Body of pancreas (tissue), 4 donors: ENCODE measurements at regions not wholly inside any gene's neighbourhood (a gene's known extent, or its start where the extent isn't known, plus 50 kb on each side); places are given as distances from the start of the nearest gene placed in this dataset.

Experiments
- ATAC-seq: fragments of 150-250 bp; one replicate; pipeline ENCODE4 v1.9.1; 2016
- DNase-seq, 4 donors: peaks; one replicate each; pipeline ENCODE4 v3.0.0-alpha.2; 2019
- H3K27ac ChIP-seq, 4 donors: fragments of 200-600 bp; sonication (generic); 1 replicate in 3 of 4; 2 replicates in 1 of 4; pipeline versions ENCODE4 v1.5.1 to v1.6.1; 2016 to 2019; ENCODE audit warnings: mild to moderate bottlenecking in 1 of 4, mixed read lengths in 1 of 4, moderate library complexity in 1 of 4
- H3K27me3 ChIP-seq, 2 donors: fragments of 200-600 bp; sonication (generic); one replicate each; pipeline ENCODE4 v1.6.0; 2016; ENCODE audit warnings: mild to moderate bottlenecking in 1 of 2
- H3K36me3 ChIP-seq, 2 donors: fragments of 200-600 bp; sonication (generic); replicated peaks in 1 of 2; 2 replicates each; pipeline ENCODE4 v1.5.1; 2016; ENCODE audit warnings: low read depth in 2 of 2; ENCODE audit not compliant: insufficient read depth in 1 of 2
- H3K4me1 ChIP-seq: fragments of 200-600 bp; sonication (generic); one replicate; pipeline ENCODE4 v1.6.0; 2016
- H3K4me3 ChIP-seq, 2 donors: fragments of 200-600 bp; sonication (generic); 1 replicate in 1 of 2; 2 replicates in 1 of 2; pipeline ENCODE4 v1.5.1; 2016 to 2019
- H3K9me3 ChIP-seq, 3 donors: fragments of 200-600 bp; sonication (generic); 1 replicate in 2 of 3; 2 replicates in 1 of 3; pipeline ENCODE4 v1.5.1; 2016
- CTCF ChIP-seq, 7 experiments: fragments of 450-650 bp in 4 of 7; fragments of 200-600 bp in 3 of 7; sonication (generic) in 3 of 7; IDR thresholded peaks; one replicate each; pipeline ENCODE4 v1.5.1; 2016 to 2019; ENCODE audit warnings: antibody characterized with exemption in 7 of 7
- POLR2A ChIP-seq, 3 donors: fragments of 450-650 bp; IDR thresholded peaks; one replicate each; pipeline ENCODE4 v1.6.1; 2016; ENCODE audit warnings: antibody characterized with exemption in 3 of 3, mild to moderate bottlenecking in 2 of 3
- WGBS, 2 donors: methylation state at CpG; one replicate each; pipeline ENCODE4 v1.1.5; 2017; 5-methylcytosine and 5-hydroxymethylcytosine counted together
- intact Hi-C: fragments of 100-400 bp; cut with DNase I; formaldehyde crosslinking; loops from one replicate; pipeline ENCODE4 v1.15.1; 2023

GRCh38 chr9:107547303-107547702 is 57.7 kb upstream of the KLF4 start:
- Histone ChIP-seq H3K27ac (peak overlapping the region in 1 of 4 donors; percentile 43), H3K9me3 (no peaks in the 10 kb centered on the region), H3K4me3 (no peak overlapping the region), H3K27me3 (no peaks in the 10 kb centered on the region), H3K4me1 (peaks cover 37% of the 10 kb centered on the region), H3K36me3 (no peaks in the 10 kb centered on the region)
- WGBS, 2 donors, result 49 to 57% methylated on average over 2 of the region's 2 CpGs
- intact Hi-C loops, result no loop called here
- ATAC-seq (no peak), DNase-seq (no peak)
- TF ChIP-seq CTCF (IDR thresholded peaks at IDR 0.05) (no peak), POLR2A (IDR thresholded peaks at IDR 0.05) (no peak)

DNA sequence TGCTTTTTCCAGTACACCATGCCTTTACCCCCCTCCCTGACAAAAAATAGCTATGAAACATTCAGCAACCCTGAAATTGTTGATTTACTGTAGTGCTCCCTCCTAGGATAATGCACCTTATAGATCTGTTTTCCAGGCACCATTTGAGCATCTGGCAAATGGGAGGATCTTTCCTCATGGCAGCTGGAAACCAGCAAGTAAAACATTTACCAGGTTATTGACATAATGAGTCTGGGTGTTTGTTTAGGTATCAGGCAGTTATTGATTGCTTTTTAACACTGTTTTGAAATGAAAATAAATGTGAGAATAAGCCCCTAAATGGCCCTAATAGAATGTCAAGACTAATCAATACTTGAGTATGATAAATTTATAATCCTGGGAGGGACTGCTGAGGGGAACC is 57.3 kb upstream of the KLF4 start:
- H3K4me3 ChIP-seq, result no peak overlapping the region
- no peaks in the 10 kb centered on the region for H3K36me3 ChIP-seq
- DNase-seq (peak; percentile 26 to 42 (median 34)), ATAC-seq (peak; percentile 88)
- peaks cover 37% of the 10 kb centered on the region for H3K4me1 ChIP-seq
- no peak for TF ChIP-seq POLR2A (IDR thresholded peaks at IDR 0.05)
- no peak for TF ChIP-seq CTCF (IDR thresholded peaks at IDR 0.05)
- peak overlapping the region in 1 of 4 donors; percentile 43 for H3K27ac ChIP-seq
- no peaks in the 10 kb centered on the region for H3K9me3 ChIP-seq
- no peaks in the 10 kb centered on the region for H3K27me3 ChIP-seq
- intact Hi-C loops, result no loop called here

- H3K4me1 ChIP-seq, result peaks cover 37% of the 10 kb centered on the region
- no peaks in the 10 kb centered on the region for H3K27me3 ChIP-seq
- H3K9me3 ChIP-seq, result no peaks in the 10 kb centered on the region
- ATAC-seq, result no peak
- H3K4me3 ChIP-seq, result no peak overlapping the region
- no peak for DNase-seq
- intact Hi-C loops, result no loop called here
- WGBS, 2 donors, result 50 to 55% methylated on average over 3 of the region's 3 CpGs
- no peak for TF ChIP-seq POLR2A (IDR thresholded peaks at IDR 0.05)
- no peak for TF ChIP-seq CTCF (IDR thresholded peaks at IDR 0.05)
- H3K36me3 ChIP-seq, result no peaks in the 10 kb centered on the region
- H3K27ac ChIP-seq, result no peak overlapping the region
Observed at GRCh38 chr9:107545036-107545435, 55.5 kb upstream of the KLF4 start.

DNA sequence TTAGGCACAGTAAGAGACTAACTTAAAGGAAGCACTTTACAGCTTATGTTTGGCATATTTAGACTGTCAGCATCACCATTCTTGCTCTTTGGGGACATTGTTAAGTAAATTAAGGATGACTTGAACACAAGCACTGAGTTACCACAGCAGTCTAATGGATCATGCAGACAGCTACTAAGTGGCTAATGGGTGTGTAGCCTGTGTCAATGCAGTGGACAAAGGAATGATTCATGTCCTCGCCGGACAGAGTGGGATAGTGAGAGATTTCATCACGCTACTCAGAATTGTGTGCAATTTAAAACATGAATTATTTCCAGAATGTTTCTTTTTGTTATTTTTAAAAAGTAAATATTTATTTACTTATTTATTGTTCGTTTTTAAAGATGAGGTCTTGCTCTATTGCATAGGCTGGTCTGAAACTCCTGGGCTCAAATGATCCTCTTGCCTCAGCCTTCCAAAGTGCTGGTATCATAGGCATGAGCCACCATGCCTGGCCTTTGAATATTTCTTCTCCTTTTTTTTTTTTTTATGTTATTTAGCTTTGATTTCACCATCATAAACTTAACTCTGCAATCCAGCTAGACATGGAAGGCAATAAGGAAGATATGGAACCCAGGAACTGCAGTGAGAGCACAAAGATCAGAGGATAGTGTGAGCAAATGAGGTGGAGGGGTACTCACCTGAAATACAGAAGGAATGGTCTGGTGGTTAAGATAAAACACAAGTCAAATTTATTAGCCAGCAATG is 53.0 kb upstream of the KLF4 start:
- H3K4me1 ChIP-seq, result peaks cover 19% of the 10 kb centered on the region
- WGBS, 2 donors, result 79 to 84% methylated on average over 4 of the region's 4 CpGs
- no peak overlapping the region for H3K27ac ChIP-seq
- no peak for DNase-seq
- ATAC-seq, result no peak
- no peaks in the 10 kb centered on the region for H3K36me3 ChIP-seq
- peaks cover 0 to 6% of the 10 kb centered on the region in 2 donors for H3K27me3 ChIP-seq
- no peak overlapping the region for H3K4me3 ChIP-seq
- intact Hi-C loops, result no loop called here
- no peaks in the 10 kb centered on the region for H3K9me3 ChIP-seq
- TF ChIP-seq POLR2A (IDR thresholded peaks at IDR 0.05) (no peak), CTCF (IDR thresholded peaks at IDR 0.05) (no peak)

- TF ChIP-seq CTCF (IDR thresholded peaks at IDR 0.05) (no peak), POLR2A (IDR thresholded peaks at IDR 0.05) (no peak)
- 81 to 83% methylated on average over 2 of the region's 2 CpGs for WGBS, 2 donors
- peaks cover 0 to 6% of the 10 kb centered on the region in 2 donors for H3K27me3 ChIP-seq
- H3K4me3 ChIP-seq, result no peak overlapping the region
- ATAC-seq, result no peak
- intact Hi-C loops, result no loop called here
- peaks cover 8% of the 10 kb centered on the region for H3K4me1 ChIP-seq
- DNase-seq, result no peak
- H3K27ac ChIP-seq, result no peak overlapping the region
- no peaks in the 10 kb centered on the region for H3K9me3 ChIP-seq
- no peaks in the 10 kb centered on the region for H3K36me3 ChIP-seq
Observed at GRCh38 chr9:107541523-107541922, 52.0 kb upstream of the KLF4 start.
